NT2/D1 (cell line): ENCODE measurements at regions not wholly inside any gene's neighbourhood (a gene's known extent, or its start where the extent isn't known, plus 50 kb on each side); places are given as distances from the start of the nearest gene placed in this dataset.

Experiments
- SUZ12 ChIP-seq: IDR thresholded peaks from 2 replicates; pipeline ENCODE4 v1.6.1; 2011; ENCODE audit not compliant: insufficient read length, insufficient read depth; ENCODE audit errors: extremely low read depth
- YY1 ChIP-seq: IDR thresholded peaks from 2 replicates; pipeline ENCODE4 v1.6.1; 2011; ENCODE audit not compliant: insufficient read length, insufficient read depth

DNA sequence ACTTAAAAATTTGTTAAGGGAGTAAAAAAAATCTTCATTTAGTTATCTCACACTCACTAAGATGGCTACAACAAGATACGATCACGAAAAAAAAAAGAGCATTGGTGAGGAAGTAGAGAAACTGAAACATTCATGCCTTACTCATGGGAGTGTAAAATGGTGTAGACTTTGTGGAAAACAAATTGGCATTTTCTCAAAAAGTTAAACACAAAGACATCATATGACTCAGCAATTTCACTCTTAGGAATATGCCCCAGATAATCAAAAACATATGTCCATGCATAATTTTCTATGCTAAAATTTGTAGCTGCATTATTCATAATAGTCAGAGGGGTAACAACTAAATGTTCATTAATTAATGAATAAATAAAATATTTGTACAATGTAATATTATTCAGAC is 120.9 kb upstream of the IRAK1BP1 start:
- TF ChIP-seq SUZ12 (no peak), YY1 (no peak)
